PC-9 (cell line): ENCODE measurements at regions not wholly inside any gene's neighbourhood (a gene's known extent, or its start where the extent isn't known, plus 50 kb on each side); places are given as distances from the start of the nearest gene placed in this dataset.
"Not testable (repeated sequence)": the region's sequence is repeated elsewhere in the genome, so short reads cannot be mapped to it uniquely, and the experiment has no call there.

Source experiments
- BruUV-seq: library from RNA; stranded (reverse); fragments of 400-500 nt; replicated peaks from 2 replicates; lab custom pipeline; 2021; lab: Mats Ljungman, UMichigan
- CTCF ChIA-PET: fragments of 300-600 bp; sonication (Branson Sonifier 250); formaldehyde crosslinking; loops from one replicate; lab custom pipeline; 2022; ENCODE audit warnings: antibody characterized with exemption; lab: Charles Lee
- POLR2A ChIA-PET: fragments of 300-600 bp; sonication (Branson Sonifier 250); formaldehyde crosslinking; loops from one replicate; lab custom pipeline; 2022; ENCODE audit warnings: antibody characterized with exemption; ENCODE audit not compliant: unreplicated experiment; lab: Charles Lee
- DNase-seq, 2 experiments: peaks; one replicate each; pipeline versions ENCODE4 v3.0.0 to v3.0.0-alpha.2; 2015 to 2022; ENCODE audit warnings: mixed read lengths in 1 of 2
- H2AFZ ChIP-seq: fragments of 200-600 bp; sonication (generic); 2 replicates; pipeline ENCODE4 v1.8.1; 2017; ENCODE audit warnings: antibody characterized with exemption
- H3F3A ChIP-seq: fragments of 200-600 bp; sonication (generic); 2 replicates; pipeline ENCODE4 v1.8.1; 2017; ENCODE audit warnings: antibody characterized with exemption, mild to moderate bottlenecking, low read depth; ENCODE audit not compliant: insufficient read depth
- H3K27ac ChIP-seq: fragments of 200-600 bp; sonication (generic); 2 replicates; pipeline ENCODE4 v1.6.1; 2016; ENCODE audit warnings: mixed run types
- H3K27me3 ChIP-seq: fragments of 200-600 bp; sonication (generic); 2 replicates; pipeline ENCODE4 v1.6.1; 2016; ENCODE audit warnings: low read depth, mixed run types; ENCODE audit not compliant: insufficient read depth
- H3K36me3 ChIP-seq: fragments of 200-600 bp; sonication (generic); 2 replicates; pipeline ENCODE4 v1.6.1; 2016; ENCODE audit warnings: low read depth, mixed run types
- H3K4me1 ChIP-seq: fragments of 200-600 bp; sonication (generic); replicated peaks from 2 replicates; pipeline ENCODE4 v1.6.1; 2016; ENCODE audit warnings: mixed run types; ENCODE audit not compliant: insufficient read depth
- H3K4me2 ChIP-seq: fragments of 200-600 bp; sonication (generic); 2 replicates; pipeline ENCODE4 v1.6.1; 2017; ENCODE audit warnings: mixed run types
- H3K4me3 ChIP-seq: fragments of 200-600 bp; sonication (generic); 2 replicates; pipeline ENCODE4 v1.6.1; 2016; ENCODE audit warnings: mixed run types
- H3K79me2 ChIP-seq: fragments of 200-600 bp; sonication (generic); 2 replicates; pipeline ENCODE4 v1.6.1; 2017; ENCODE audit warnings: low read depth, mixed run types
- H3K9me2 ChIP-seq: fragments of 200-600 bp; sonication (generic); 2 replicates; pipeline ENCODE4 v1.8.1; 2017; ENCODE audit warnings: mild to moderate bottlenecking; ENCODE audit not compliant: insufficient read depth
- H3K9me3 ChIP-seq: fragments of 200-600 bp; sonication (generic); 2 replicates; pipeline ENCODE4 v1.8.1; 2016; ENCODE audit warnings: low read depth; ENCODE audit not compliant: insufficient read depth
- H4K20me1 ChIP-seq: fragments of 200-600 bp; sonication (generic); 2 replicates; pipeline ENCODE4 v1.8.1; 2017; ENCODE audit not compliant: insufficient read depth
- EZH2 ChIP-seq: fragments of 200-600 bp; sonication (generic); IDR thresholded peaks from 2 replicates; pipeline ENCODE4 v1.8.0; 2017; ENCODE audit warnings: antibody characterized with exemption, low read depth
- intact Hi-C: fragments of 100-400 bp; cut with micrococcal nuclease; formaldehyde crosslinking; loops from one replicate; pipeline ENCODE4 v1.10.0; 2022; ENCODE audit not compliant: unreplicated experiment
- TF ChIP-seq, protein P1 (sequence below): fragments of 200-600 bp; sonication (generic); conservative IDR thresholded peaks from 2 replicates; pipeline ENCODE4 v1.6.1; 2017; ENCODE audit warnings: mixed run types, antibody characterized with exemption, mild to moderate bottlenecking, moderate library complexity

- CTCF ChIA-PET: no interaction called here
- H3K79me2 ChIP-seq: no peaks in the 10 kb centered on the region
- no TSS peak for BruUV-seq
- H3K4me3 ChIP-seq: no peak overlapping the region
- intact Hi-C loops: no loop called here
- POLR2A ChIA-PET: interaction anchor here (0.6 kb wide), 1 partner anchor 91 kb away, joined by 7 read pairs; no protein-coding TSS in a partner anchor
- H3F3A ChIP-seq: no peaks in the 10 kb centered on the region
- no peak overlapping the region for H2AFZ ChIP-seq
- no peaks in the 10 kb centered on the region for H4K20me1 ChIP-seq
- TF ChIP-seq EZH2: no peak
- TF ChIP-seq, protein P1, sequence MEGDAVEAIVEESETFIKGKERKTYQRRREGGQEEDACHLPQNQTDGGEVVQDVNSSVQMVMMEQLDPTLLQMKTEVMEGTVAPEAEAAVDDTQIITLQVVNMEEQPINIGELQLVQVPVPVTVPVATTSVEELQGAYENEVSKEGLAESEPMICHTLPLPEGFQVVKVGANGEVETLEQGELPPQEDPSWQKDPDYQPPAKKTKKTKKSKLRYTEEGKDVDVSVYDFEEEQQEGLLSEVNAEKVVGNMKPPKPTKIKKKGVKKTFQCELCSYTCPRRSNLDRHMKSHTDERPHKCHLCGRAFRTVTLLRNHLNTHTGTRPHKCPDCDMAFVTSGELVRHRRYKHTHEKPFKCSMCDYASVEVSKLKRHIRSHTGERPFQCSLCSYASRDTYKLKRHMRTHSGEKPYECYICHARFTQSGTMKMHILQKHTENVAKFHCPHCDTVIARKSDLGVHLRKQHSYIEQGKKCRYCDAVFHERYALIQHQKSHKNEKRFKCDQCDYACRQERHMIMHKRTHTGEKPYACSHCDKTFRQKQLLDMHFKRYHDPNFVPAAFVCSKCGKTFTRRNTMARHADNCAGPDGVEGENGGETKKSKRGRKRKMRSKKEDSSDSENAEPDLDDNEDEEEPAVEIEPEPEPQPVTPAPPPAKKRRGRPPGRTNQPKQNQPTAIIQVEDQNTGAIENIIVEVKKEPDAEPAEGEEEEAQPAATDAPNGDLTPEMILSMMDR: no peak
- H3K9me3 ChIP-seq: no peaks in the 10 kb centered on the region
- no peak overlapping the region for H3K27ac ChIP-seq
- no peaks in the 10 kb centered on the region for H3K9me2 ChIP-seq
- H3K27me3 ChIP-seq: no peaks in the 10 kb centered on the region
- H3K36me3 ChIP-seq: no peaks in the 10 kb centered on the region
- no peaks in the 10 kb centered on the region for H3K4me1 ChIP-seq
- DNase-seq: no peak
- H3K4me2 ChIP-seq: no peak overlapping the region
Observed at GRCh38 chr7:39855325-39855674, 94.8 kb upstream of the CDK13 start.

DNA sequence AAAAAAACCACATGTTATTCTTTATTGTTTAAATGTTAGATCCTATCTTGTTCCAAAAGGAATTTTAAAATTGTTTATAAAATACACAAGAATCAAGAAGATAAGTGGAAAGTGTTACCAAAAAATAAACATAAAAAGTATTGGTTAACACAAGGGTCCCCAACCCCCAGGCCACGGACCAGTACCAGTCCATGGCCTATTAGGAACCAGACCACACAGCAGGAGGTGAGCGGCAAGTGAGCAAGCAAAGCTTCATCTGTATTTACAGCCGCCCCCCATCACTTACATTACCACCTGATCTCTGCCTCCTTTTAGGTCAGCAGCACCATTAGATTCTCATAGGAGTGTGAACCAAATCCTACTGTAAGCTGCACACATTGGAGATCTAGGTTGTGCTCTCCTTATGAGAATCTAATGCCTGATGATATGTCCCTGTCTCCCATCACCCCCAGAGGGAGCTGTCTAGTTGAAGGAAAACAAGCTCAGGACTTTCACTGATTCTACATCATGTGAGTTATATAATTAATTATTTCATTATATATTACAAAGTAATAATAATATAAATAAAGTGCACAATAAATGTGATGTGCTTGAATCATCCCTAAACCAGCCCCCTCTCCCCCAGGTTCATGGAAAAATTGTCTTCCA lies 86.3 kb upstream of the CDK13 start:
- H3F3A ChIP-seq, H3K79me2 ChIP-seq, H3K36me3 ChIP-seq, H3K27ac ChIP-seq, POLR2A ChIA-PET, H2AFZ ChIP-seq, H3K4me3 ChIP-seq, BruUV-seq, H3K4me1 ChIP-seq, intact Hi-C loops, H4K20me1 ChIP-seq, H3K9me3 ChIP-seq, H3K4me2 ChIP-seq, H3K27me3 ChIP-seq, H3K9me2 ChIP-seq: not testable (repeated sequence)
- peak in 1 of 2 experiments; percentile 14 for DNase-seq
- TF ChIP-seq, protein P1: peak; percentile 61
- CTCF ChIA-PET: interaction anchor here (0.8 to 0.9 kb wide), 2 partner anchors 32 to 188 kb away, joined by 3 read pairs; no protein-coding TSS in a partner anchor

DNA sequence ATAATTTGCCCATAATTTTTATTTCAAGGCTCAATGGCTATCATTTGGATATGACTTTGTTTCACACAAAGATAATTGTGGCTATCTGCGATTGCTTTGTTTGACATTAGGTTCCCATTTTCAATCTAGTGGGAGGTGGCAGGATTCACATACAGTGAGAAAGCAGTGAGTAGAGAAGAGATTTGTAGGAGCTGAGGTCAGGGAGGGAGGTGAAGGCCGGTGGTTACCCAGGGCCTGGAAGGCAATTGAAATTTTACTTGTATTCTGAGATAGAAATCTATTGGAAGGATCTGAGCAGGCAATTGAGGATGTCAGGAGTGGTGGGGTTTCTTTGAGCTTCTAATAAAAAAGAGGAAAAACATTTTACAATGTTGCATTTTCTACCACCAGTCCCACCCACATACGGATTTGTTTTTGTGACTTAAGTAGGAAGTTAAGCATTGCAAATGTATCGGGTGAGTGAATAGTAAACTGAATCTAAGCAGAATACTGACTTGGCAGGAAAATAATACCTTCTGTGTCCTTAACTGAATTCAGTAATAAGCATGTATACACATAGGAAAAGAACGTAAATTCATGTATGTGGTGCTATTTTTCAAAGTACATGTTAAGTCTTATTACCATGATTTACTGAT lies 80.1 kb upstream of the CDK13 start:
- POLR2A ChIA-PET, CTCF ChIA-PET, intact Hi-C loops: not testable (repeated sequence)

GRCh38 chr7:39871610-39872009 lies 78.4 kb upstream of the CDK13 start:
- POLR2A ChIA-PET, CTCF ChIA-PET, H3K4me1 ChIP-seq: not testable (repeated sequence)

More for the DNA sequence above, 80.1 kb upstream of the CDK13 start:
- not testable (repeated sequence) for BruUV-seq, H3K27ac ChIP-seq, H2AFZ ChIP-seq, H3K9me2 ChIP-seq, H3K4me1 ChIP-seq, H3F3A ChIP-seq, H3K27me3 ChIP-seq, H3K36me3 ChIP-seq, H3K79me2 ChIP-seq, H3K4me3 ChIP-seq, H3K4me2 ChIP-seq, H3K9me3 ChIP-seq, DNase-seq, H4K20me1 ChIP-seq

More at GRCh38 chr7:39871610-39872009, 78.4 kb upstream of the CDK13 start:
- DNase-seq, H3K4me2 ChIP-seq, H4K20me1 ChIP-seq, H3F3A ChIP-seq, H3K9me3 ChIP-seq, H3K36me3 ChIP-seq, H3K4me3 ChIP-seq, BruUV-seq, H3K27me3 ChIP-seq, H2AFZ ChIP-seq, H3K79me2 ChIP-seq, H3K27ac ChIP-seq, intact Hi-C loops, H3K9me2 ChIP-seq: not testable (repeated sequence)
